DOHH2 (cell line): ENCODE measurements at regions not wholly inside any gene's neighbourhood (a gene's known extent, or its start where the extent isn't known, plus 50 kb on each side); places are given as distances from the start of the nearest gene placed in this dataset.

Experiments used
- H3F3A ChIP-seq: fragments of 200-600 bp; sonication (generic), shearing (Covaris generic); 2 replicates; pipeline ENCODE4 v1.6.0; 2016; ENCODE audit warnings: antibody characterized with exemption, mild to moderate bottlenecking; ENCODE audit not compliant: control insufficient read depth, insufficient read depth
- H3K27ac ChIP-seq: fragments of 200-600 bp; sonication (generic); 2 replicates; pipeline ENCODE4 v1.5.1; 2014; ENCODE audit warnings: low read depth, mild to moderate bottlenecking, low read length, moderate library complexity
- H3K27me3 ChIP-seq: fragments of 200-600 bp; sonication (generic); 2 replicates; pipeline ENCODE4 v1.6.1; 2014; ENCODE audit warnings: mild to moderate bottlenecking, low read length, mixed read lengths; ENCODE audit not compliant: control insufficient read depth
- H3K36me3 ChIP-seq: fragments of 200-600 bp; sonication (generic); 2 replicates; pipeline ENCODE4 v1.6.1; 2014; ENCODE audit warnings: mild to moderate bottlenecking, low read length, moderate library complexity, mixed read lengths; ENCODE audit not compliant: control insufficient read depth
- H3K4me1 ChIP-seq: fragments of 200-600 bp; sonication (generic); 2 replicates; pipeline ENCODE4 v1.6.1; 2014; ENCODE audit warnings: mild to moderate bottlenecking, low read length, mixed read lengths; ENCODE audit not compliant: control insufficient read depth
- H3K4me2 ChIP-seq: fragments of 200-600 bp; sonication (generic); 2 replicates; pipeline ENCODE4 v1.6.0; 2014; ENCODE audit warnings: mild to moderate bottlenecking, low read length, moderate library complexity
- H3K4me3 ChIP-seq: fragments of 200-600 bp; sonication (generic); 2 replicates; pipeline ENCODE4 v1.5.1; 2014; ENCODE audit warnings: mild to moderate bottlenecking, low read length, mixed read lengths
- H3K79me2 ChIP-seq: fragments of 200-600 bp; sonication (generic); 2 replicates; pipeline ENCODE4 v1.6.1; 2014; ENCODE audit warnings: mild to moderate bottlenecking, low read length, mixed read lengths; ENCODE audit not compliant: control insufficient read depth
- H3K9me2 ChIP-seq: fragments of 200-600 bp; sonication (generic); replicated peaks from 2 replicates; pipeline ENCODE4 v1.6.1; 2014; ENCODE audit warnings: mild to moderate bottlenecking, low read length, mixed read lengths; ENCODE audit not compliant: control insufficient read depth
- H3K9me3 ChIP-seq: fragments of 200-600 bp; sonication (generic); 2 replicates; pipeline ENCODE4 v1.6.1; 2014; ENCODE audit warnings: antibody characterized with exemption, low read length, mixed read lengths; ENCODE audit not compliant: control insufficient read depth, insufficient read depth
- H4K20me1 ChIP-seq: fragments of 200-600 bp; sonication (generic); 2 replicates; pipeline ENCODE4 v1.6.0; 2014; ENCODE audit warnings: low read depth, mild to moderate bottlenecking, antibody characterized with exemption, low read length, moderate library complexity; ENCODE audit not compliant: control insufficient read depth, insufficient read depth
- EZH2phosphoT487 ChIP-seq: fragments of 200-600 bp; sonication (generic); IDR thresholded peaks from 2 replicates; pipeline ENCODE4 v1.6.1; 2017; ENCODE audit warnings: borderline replicate concordance, mild to moderate bottlenecking, antibody characterized with exemption, low read length, moderate library complexity, mixed read lengths
- TF ChIP-seq, protein P1 (sequence below): fragments of 200-600 bp; sonication (generic); IDR thresholded peaks from one replicate; pipeline ENCODE4 v1.5.1; 2014; ENCODE audit warnings: antibody characterized with exemption, mild to moderate bottlenecking, low read depth, low read length; ENCODE audit not compliant: poor library complexity, severe bottlenecking

DNA sequence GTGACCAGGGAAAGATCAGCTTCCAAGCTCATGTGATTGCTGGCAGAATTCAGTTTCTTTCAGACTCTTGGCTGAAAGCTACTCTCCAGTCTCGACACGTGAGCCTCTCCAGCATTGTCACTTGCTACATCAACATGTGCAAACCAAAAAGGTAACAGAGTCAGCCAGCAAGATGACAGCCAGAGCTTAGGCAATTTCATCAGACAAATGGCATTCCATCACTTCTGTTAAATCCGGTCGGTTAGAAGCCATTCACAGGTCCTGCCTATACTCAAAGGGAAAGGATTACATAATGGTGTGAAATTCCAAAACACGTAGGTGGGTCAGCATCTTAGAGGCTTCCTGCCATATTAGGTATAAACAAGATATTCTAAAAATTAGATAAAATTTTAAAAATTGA lies 700.9 kb downstream of the AACS start:
- no peak overlapping the region for H3K27ac ChIP-seq
- TF ChIP-seq, protein P1, sequence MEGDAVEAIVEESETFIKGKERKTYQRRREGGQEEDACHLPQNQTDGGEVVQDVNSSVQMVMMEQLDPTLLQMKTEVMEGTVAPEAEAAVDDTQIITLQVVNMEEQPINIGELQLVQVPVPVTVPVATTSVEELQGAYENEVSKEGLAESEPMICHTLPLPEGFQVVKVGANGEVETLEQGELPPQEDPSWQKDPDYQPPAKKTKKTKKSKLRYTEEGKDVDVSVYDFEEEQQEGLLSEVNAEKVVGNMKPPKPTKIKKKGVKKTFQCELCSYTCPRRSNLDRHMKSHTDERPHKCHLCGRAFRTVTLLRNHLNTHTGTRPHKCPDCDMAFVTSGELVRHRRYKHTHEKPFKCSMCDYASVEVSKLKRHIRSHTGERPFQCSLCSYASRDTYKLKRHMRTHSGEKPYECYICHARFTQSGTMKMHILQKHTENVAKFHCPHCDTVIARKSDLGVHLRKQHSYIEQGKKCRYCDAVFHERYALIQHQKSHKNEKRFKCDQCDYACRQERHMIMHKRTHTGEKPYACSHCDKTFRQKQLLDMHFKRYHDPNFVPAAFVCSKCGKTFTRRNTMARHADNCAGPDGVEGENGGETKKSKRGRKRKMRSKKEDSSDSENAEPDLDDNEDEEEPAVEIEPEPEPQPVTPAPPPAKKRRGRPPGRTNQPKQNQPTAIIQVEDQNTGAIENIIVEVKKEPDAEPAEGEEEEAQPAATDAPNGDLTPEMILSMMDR = no peak
- no peak for TF ChIP-seq EZH2phosphoT487
- H3K9me3 ChIP-seq = no peaks in the 10 kb centered on the region
- no peaks in the 10 kb centered on the region for H3K9me2 ChIP-seq
- no peaks in the 10 kb centered on the region for H3F3A ChIP-seq
- no peak overlapping the region for H3K4me3 ChIP-seq
- H4K20me1 ChIP-seq = no peaks in the 10 kb centered on the region
- H3K36me3 ChIP-seq = no peaks in the 10 kb centered on the region
- no peak overlapping the region for H3K4me2 ChIP-seq
- no peaks in the 10 kb centered on the region for H3K79me2 ChIP-seq
- H3K27me3 ChIP-seq = no peaks in the 10 kb centered on the region
- H3K4me1 ChIP-seq = no peaks in the 10 kb centered on the region

DNA sequence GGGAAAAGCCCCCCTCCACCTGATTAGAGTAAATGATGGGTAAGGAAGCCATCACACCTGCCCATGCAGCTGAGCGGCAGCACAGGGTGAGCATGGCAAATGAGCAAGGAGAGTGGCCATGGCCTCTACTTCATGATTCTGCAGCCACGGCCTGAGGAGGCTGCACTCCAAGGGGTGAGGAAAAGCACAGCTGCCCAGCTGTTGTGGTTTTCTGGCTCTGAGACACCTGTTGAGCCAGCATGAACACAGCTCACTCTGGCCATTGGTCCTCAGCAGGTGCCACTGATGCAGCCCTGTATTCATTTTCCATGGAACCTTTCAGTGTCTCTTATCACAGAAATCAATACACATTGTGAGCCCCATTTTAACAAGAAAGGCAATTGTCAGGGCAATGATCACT lies 707.2 kb downstream of the AACS start:
- Histone ChIP-seq H3K79me2 (no peaks in the 10 kb centered on the region), H3K9me2 (no peaks in the 10 kb centered on the region), H3K4me2 (no peak overlapping the region), H3K9me3 (no peaks in the 10 kb centered on the region; the same call in 1 of the 2 replicates), H3K4me3 (no peak overlapping the region), H3F3A (no peaks in the 10 kb centered on the region), H3K27ac (no peak overlapping the region), H4K20me1 (no peaks in the 10 kb centered on the region), H3K27me3 (peaks cover 3% of the 10 kb centered on the region; the same call in 1 of the 2 replicates), H3K4me1 (no peaks in the 10 kb centered on the region), H3K36me3 (no peaks in the 10 kb centered on the region)
- TF ChIP-seq, protein P1 = no peak
- no peak for TF ChIP-seq EZH2phosphoT487

DNA sequence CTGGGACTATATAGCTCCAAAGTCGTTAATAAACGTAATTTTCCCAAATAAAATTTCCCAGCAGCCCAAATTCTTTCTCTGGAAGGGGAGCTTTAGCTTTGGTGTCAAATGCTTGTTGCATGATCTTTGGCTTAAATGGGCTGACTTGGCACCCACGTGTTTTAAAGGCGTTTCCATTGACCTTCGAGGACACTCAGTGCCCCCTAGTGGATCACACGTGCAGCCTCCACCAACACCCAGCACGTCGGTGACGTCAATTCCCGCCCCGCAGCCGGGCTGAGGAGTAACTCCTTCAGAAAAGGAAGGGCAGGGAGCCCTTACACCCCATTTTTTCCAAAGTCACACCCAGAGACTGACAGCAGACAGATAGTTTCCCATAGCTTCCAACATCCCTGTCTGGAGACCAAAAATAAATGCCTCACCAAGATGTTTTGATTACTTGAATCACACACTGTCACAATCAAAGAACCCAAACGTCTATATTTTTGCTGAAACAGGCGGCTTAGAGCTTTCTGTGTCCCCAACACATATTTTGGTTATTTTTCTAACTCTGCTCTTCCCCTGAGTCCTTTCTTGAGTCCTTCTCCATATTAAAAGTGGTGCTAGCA lies 707.9 kb downstream of the AACS start:
- no peak overlapping the region for H3K4me2 ChIP-seq
- H3K4me1 ChIP-seq = no peaks in the 10 kb centered on the region
- H3K27me3 ChIP-seq = peaks cover 3% of the 10 kb centered on the region; the same call in 1 of the 2 replicates
- TF ChIP-seq, protein P1 = peak; percentile 84
- no peak for TF ChIP-seq EZH2phosphoT487
- H3K27ac ChIP-seq = no peak overlapping the region
- no peaks in the 10 kb centered on the region for H4K20me1 ChIP-seq
- no peaks in the 10 kb centered on the region for H3F3A ChIP-seq
- H3K79me2 ChIP-seq = no peaks in the 10 kb centered on the region
- H3K9me3 ChIP-seq = no peaks in the 10 kb centered on the region; the same call in 1 of the 2 replicates
- no peaks in the 10 kb centered on the region for H3K36me3 ChIP-seq
- H3K9me2 ChIP-seq = no peaks in the 10 kb centered on the region
- no peak overlapping the region for H3K4me3 ChIP-seq
